Dermis microvascular lymphatic vessel endothelial cell (primary cell): ENCODE measurements at regions not wholly inside any gene's neighbourhood (a gene's known extent, or its start where the extent isn't known, plus 50 kb on each side); places are given as distances from the start of the nearest gene placed in this dataset.
"Not testable (repeated sequence)": the region's sequence is repeated elsewhere in the genome, so short reads cannot be mapped to it uniquely, and the experiment has no call there.

ENCODE experiments used
- DNase-seq, 2 donors: peaks; one replicate each; pipeline versions ENCODE4 v3.0.0 to v3.0.0-alpha.2; 2010; ENCODE audit warnings: low read depth in 2 of 2

DNA sequence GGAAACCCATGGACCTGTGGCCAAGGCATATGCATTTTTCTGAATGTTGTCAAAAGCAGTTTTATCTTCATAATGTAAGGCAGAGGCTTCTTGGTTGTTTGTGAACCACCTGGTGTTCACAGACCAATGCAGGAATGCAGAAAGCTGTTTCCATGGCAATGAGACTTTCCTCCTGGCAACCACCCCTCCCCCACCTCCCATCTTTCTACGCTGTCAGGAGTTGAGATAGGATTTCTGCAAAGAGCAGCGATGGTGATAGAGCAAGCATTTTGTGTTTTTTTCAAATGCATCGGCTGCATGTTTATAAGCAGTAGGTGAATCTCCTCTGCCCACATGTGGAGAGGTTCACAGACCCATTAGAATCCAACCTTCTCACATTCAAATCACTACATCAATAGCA lies 114.1 kb upstream of the SMLR1 start:
- DNase-seq, result no peak

DNA sequence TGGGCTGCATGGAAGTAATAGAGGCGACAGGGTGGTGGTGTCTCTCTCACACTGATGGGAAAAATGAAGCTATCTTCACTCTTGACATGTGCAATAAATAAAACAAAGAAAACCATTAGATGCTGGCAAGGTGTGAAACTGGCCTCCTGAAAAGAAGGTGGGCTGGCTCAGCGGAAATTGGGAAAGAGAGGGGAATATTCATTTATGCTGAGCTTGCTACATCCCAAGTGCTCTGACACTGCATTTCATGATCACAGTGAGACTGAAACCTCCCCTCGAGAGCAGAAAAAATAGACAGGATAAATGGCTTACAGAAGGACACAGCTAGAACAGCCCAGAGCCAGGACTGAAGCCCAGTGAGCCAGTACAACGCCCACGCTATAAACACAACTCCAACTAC lies 112.1 kb upstream of the SMLR1 start:
- no peak for DNase-seq

DNA sequence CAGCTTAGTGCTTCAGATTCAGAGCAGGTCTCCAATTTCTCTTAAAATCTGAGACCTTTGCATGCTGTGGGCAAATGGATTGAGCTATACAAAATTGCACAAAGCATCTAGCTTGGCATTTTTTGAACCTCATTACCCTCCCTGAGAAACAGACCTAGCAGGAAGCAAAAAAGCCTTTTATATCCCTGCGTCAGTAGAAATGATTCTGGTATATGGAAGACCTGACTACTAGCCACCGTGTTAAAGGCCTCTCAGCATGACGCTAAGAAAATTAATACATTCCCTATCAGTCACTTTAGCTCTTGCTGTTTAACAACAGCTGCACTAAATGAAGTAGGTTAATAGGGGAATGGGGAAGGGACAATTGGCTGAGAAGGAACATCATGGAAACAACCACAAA lies 110.7 kb upstream of the SMLR1 start:
- DNase-seq, result no peak

DNA sequence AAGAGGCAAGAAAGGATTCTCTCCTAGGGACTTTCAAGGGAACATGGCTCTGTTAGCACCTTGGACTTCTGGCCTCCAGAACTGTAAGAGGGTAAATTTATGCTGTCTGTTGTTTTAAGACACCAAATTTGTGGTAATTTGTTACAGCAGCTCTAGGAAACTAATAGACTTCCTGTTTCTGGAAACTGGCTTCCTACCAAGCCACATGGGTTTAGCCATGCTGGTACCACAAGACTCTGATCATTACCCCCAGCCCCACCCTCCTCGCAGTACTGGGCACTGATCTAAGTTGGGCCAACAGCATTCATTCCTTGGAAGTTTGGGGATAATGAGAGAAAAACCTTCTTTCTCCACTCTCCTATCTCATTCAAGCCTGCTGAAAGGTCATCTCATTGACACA lies 109.5 kb upstream of the SMLR1 start:
- no peak for DNase-seq

DNA sequence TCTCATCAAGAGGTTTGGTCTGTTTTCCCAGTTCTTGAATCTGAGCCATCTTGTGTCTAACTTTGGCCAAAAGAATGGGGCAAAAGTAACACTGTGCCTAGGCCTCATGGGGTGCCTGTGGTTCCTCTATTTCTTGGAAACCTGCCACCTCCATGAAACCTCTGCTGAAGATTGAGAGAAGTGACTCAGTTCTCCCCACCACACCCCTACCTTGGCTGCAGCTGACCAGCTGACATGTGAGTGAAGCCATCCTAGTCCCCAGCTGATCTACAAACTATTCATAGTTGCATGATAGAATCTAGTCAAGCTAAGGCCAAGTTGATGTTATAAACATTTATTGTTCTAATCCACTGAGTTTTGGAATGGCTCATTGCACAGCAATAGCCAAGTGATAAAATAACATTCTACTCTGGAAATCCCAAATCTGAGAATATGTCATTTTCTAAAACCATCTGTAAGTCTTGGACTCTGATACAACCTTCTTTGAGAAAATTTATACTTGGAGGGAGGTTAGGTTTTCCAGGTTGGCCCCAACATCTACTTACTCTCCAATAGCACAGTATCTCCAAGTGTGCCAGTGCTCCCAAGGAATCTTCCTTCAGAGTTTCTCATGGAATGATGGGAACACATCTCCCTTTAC lies 107.0 kb upstream of the SMLR1 start:
- DNase-seq, result no peak

DNA sequence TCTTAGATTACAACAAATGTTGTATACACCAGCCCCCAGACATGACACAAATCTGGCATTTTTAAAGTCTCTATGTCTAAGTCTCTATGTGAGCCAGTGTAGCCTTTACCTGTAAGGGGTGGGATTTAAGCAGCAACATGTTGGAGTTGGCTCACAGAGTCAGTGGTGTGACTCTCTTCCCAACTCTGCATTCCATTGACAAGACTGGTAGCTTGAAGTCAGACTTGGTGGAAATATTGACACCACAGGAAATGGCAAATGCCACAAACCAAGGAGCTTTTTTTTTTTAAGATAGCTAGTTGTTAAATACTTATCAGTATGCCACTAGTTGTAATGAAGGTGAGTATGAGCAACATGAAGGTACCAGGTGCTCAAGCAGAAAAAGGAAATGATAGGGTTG lies 103.1 kb upstream of the SMLR1 start:
- no peak for DNase-seq

DNA sequence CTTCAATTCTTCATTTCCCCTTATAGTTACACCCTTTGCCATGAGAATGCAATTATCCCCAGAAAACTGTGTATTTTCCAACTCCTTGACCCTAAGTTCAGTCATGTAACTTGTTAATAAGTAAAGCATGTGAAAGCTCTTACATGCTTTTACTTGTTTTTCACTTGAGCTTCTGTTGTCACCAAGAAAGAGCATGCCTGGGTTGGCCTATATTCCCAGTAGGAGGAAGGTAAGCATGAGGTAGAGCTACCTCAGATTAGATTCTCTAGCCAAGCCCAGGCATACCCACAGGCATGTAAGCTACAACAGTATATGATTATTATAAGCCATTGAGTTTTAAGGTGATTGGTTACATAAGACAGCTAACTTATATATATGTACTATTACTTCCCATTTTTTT lies 101.7 kb upstream of the SMLR1 start:
- DNase-seq, result no peak

DNA sequence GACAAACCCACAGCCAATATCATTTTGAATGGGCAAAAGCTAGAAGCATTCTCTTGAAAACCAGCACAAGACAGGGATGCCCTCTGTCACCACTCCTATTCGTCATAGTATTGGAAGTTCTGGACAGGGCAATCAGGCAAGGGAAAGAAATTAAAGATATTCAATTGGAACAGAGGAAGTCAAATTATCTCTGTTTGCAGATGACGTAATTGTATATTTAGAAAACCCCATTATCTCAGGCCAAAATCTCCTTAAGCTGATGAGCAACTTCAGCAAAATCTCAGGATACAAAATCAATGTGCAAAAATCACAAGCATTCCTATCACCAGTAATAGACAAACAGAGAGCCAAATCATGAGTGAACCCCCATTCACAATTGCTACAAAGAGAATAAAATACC lies 99.1 kb upstream of the SMLR1 start:
- DNase-seq, result not testable (repeated sequence)

DNA sequence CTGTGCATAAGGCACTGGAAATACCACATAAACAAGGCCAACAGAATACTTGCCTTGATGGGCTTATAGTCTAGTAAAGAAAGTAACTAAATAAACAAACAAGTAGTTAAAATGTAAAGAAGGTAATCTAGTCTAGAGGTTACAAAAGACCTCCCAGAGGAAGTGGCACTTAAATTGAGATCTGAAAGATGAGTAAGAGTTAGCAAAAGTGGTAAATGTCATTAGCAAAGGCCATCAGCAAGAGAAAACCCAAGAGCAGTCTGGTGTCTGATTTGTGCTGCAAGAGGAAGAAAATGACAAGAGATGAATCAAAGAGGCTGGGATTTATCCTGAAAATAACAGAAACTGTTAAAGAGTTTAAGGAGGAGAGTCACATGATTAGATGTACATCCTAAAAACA lies 96.6 kb upstream of the SMLR1 start:
- no peak for DNase-seq

DNA sequence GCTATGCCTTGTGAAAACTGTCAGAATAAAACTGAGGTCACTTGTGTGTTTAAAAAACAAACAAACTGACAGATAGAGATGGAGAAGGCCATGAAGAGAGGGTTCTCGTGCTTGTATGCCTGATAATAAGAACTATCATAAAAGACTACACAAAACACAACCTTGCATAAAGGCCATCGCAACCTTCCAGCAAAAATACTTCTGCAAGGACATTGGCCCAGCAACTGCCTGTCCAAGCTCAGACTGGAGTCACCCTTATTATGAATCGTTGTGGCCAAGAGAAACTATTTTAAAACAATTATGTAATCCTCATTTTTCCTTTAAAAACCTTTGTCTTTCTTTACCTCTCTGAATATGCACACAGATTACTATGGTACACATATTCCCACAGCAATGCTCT lies 93.0 kb upstream of the SMLR1 start:
- no peak for DNase-seq

DNA sequence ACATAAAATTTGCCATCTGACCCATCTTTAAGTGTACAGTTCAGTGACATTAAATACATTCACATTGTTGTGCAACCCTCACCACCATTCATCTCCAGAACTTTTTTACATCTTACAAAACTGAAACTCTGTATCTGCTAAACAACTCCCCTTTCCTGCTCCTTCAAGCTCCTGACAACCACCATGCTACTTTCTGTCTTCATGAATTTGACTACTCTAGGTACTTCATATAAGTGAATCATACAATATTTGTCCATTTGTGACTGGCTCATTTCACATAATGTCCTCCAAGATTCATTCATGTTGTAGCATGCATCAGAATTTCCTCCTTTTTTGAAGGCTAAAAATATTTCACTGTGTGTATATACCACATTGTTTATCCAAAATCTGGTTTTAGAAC lies 86.9 kb upstream of the SMLR1 start:
- DNase-seq, result no peak

DNA sequence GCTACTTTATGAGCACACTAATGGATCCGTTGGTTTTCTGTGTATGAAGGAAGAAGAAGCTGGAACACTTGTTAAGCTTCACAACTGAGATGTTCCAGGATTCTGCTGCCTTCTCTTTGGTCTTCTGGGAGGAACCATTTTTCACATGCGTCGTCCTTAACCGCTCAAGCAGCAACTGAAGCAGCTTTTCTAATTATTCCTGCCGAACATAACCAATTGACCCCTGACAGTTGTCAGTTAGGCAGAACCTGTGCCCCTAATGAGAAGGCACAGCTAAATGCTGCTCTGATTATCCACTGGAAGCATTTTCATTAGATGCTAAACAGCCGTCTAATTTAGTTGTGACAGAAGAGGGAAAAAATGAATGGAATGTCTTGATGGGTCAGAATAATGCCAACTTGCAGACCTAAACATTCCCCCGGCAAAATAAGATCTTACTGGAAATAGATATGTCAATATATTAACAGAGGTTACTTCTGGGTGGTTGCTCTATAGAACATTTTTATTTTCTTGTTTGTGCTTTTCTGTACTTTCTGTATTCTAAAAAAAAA lies 85.0 kb upstream of the SMLR1 start:
- no peak for DNase-seq

DNA sequence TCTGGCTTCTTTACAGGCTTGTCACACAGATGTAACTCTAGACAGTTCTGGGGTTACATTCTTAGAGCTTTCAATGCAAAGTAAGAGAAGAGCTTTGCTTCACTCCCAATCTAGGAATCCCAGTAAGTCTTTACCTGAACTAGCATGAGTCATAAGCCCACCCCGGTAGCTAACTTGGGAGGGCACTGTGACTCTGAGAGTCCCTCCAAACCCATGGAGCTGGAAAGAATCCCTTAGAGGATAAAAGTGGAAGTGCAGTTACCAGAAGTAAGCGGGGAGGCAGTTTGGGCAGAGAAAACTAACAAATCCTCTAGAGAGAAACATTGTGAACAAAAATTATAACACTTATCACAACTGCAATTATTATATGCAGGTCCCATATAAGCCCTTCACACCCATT lies 84.0 kb upstream of the SMLR1 start:
- no peak for DNase-seq

DNA sequence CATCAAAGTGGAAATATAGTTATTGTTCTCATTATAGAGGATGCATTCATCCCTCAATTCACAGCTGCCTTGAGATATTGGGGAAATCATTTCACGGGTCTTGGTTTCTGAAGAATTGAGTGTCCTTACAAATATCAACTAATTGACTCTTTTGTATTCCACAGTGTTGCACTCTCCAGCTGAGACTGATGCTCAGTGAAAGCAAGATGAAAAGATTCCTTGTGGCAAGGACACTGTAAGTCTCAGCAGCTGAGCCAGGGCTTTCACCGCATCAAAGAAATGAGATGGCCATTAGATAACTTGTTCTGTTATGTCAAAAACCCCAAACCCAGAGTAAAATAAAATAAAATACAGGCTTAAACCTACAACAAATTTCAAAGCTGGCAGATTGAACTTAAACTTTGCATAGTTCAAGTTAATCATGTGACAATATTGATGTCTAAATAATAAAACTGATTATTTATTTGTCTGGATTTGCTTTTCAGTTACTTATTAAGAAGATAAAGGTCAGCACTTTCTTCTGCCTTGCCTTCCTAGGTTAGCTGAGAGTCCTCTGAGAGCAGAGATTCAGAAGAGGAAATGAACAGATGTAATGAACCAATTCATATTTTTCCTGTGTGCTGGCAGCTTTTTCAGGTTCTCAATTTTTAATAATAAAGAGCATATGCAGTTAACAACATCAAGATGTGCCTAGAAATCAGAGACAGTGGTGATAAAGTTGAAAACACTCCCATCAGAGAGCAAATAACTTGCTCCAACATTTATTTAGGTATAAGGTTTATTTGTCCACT lies 82.4 kb upstream of the SMLR1 start:
- DNase-seq, result no peak

DNA sequence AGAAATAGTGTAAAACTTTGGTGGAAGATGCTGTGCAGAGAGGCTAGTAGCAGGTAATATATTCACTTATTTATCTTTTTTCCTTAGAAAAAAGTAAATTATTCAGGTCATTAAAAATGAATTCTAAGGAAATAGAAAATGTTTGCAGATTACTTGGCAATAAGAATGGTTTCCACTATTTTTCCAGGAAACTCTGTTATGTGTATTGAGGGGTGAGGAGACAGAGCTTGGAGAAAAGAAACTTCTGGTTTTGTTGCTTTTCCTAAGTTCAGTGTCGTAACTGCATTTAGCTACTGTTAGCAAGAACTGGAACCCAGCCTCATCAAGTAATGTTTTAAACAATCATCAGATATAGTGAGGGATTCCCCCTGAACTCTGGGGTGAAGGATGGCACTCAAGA lies 79.2 kb upstream of the SMLR1 start:
- no peak for DNase-seq

DNA sequence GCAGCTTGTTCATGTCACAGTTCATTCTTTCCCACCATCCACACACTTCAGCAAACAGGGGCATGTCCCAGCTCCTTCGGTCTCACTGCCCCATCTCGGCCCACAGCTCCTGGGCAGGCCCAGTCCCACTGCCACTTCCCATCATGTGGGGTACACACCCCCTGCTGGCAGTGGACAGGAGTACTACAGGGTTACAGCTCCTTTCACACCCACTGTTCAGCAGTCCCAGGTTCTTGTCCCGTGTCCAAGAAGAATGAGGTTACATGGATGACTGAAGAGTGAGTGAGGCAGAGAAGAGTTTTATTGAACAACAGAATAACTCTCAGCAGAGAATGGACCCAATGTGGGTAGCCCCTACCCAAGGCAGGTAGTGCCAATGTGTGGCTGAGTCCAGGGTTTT lies 77.8 kb upstream of the SMLR1 start:
- peak in 1 of 2 donors; percentile 5 for DNase-seq

DNA sequence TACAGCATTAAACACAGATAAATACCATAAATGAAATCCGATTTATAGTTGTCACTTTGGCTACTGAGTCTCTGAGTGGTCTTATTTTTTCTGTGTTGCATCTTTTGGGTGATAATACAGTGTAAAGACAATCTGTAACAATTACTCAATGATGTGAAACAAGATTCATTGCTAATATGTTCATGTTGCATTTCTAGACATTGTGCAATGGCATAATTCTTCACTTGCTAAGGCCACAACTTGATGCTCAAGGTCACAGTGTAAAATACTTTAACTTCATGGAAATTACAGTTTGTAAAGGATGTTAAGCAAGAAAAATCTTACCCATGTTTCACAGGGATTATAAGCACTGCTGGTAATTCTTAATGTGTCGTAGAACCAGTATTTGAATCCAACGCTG lies 74.9 kb upstream of the SMLR1 start:
- no peak for DNase-seq

DNA sequence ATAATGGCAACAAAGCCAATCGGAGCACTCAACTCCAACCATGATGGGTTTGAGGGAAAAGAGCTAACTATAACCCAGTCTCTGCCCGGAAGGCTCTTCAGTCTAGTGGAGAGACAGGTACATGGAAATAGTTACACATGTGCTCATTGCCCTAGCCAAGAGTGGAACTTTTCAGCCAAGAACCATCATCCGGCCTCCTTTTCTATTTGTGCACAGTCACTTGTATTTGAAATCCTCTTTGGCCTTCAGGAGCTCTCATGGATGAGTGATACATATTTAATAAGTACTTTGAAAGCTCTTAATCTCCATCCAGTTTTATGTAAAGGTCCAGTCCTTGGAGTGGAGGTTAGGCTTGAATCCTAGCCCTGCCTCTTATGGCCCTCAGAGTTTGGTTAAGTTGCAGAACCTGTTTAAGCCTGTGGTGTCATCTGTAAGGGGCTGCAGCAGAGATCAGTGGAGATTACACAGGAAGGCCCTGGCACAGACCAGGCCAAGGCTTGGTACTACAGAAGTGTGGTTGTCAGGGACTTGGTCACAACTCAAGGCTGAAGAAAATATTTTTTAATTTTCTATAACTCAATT lies 72.3 kb upstream of the SMLR1 start:
- no peak for DNase-seq

DNA sequence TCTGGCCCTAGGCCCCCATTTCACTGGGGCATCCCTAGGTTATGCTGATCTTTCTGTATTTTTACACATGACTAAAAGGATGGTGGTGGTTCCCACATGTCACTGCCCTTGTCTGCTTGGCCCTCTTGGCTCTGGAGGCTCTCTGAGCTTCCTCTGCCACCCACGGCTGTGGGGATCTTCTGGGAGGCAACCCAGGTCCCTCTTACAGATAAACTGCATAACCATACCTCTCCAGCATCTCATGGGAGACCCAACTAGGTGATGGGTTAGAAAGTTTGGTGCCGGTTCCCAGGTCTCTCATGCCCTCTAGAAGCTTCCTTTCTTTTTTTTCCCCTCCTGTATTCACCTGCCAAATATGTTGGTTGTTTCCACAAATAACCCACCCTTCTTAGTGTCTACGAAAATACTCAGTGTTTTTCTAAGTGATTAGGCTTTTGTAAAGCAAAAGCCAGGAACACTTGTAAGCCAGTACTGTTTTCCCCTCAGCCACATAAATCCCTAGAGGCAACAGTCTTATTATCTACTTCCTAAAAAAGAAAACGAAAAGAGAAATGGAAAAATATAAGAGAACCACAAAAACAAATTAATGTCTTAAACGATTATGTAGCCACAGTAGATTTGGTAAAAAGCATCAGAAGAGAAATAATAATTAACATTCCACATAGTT lies 71.7 kb upstream of the SMLR1 start:
- DNase-seq, result no peak

DNA sequence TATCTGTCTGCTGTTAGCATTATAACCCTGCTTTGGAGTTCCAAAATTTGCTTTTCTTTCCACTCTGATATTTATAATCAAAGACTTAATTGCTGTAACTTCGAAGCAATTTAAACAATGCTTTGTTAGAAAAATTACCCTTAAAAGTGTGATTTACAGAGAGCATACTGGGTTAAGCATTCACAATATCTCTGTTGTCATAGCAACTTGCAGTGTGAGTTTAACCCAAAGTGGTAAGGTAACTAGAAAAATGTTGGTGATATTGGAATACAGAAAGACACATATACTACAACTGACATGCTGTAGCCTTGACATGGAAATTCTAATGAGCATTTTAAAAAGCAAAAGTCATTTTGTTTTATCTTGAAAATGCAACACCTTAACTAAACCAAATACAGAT lies 70.4 kb upstream of the SMLR1 start:
- DNase-seq, result no peak

DNA sequence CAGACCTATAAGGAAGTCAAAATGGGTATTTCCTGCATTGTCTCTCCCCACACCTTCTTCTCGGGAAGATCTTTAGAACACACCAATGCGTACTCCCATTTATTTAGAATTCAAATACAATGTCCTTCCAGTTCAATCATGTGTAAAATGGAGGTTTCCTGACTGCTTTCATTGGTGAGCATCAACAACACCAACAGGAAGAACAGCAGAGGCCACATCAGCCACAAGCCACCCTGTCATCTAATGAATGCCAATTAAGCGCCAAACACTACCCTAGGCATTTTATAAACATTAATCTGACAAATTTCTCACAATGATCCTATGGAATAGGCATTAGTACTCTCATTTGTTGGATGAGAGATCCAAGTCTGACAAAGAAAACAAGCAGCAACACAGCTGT lies 68.4 kb upstream of the SMLR1 start:
- DNase-seq, result no peak

DNA sequence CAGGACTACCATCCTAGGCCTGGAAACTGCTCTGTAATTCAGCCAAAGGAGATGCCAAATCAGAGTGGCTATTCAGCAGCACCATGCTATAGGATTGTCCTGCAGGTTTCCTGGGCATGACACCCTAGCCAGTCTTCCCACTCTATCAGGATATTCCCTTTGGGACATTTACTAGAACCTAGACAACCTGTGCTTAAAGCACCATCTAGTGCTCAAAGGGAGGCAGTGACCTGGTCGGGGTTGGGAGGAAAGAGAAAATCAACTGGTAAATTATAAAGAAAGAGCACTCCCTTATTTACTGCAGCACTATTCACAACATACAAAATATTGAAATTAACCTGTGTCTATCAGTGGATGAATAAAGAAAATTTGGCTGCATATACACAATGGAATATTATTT lies 67.2 kb upstream of the SMLR1 start:
- peak; percentile 11 to 50 for DNase-seq
